Ishikawa (cell line): ENCODE measurements at regions not wholly inside any gene's neighbourhood (a gene's known extent, or its start where the extent isn't known, plus 50 kb on each side); places are given as distances from the start of the nearest gene placed in this dataset.

Source experiments
- CEBPB ChIP-seq: IDR thresholded peaks from 2 replicates; pipeline ENCODE4 v1.6.1; 2012
- CREB1 ChIP-seq: IDR thresholded peaks from 2 replicates; pipeline ENCODE4 v1.6.1; 2012; ENCODE audit warnings: low read depth
- EGR1 ChIP-seq: IDR thresholded peaks from 2 replicates; pipeline ENCODE4 v1.6.1; 2012
- EP300 ChIP-seq: IDR thresholded peaks from 2 replicates; pipeline ENCODE4 v1.6.1; 2012; ENCODE audit warnings: borderline replicate concordance
- FOXM1 ChIP-seq: IDR thresholded peaks from 2 replicates; pipeline ENCODE4 v1.6.1; 2012; ENCODE audit warnings: low read depth, borderline replicate concordance
- NFIC ChIP-seq: IDR thresholded peaks from 2 replicates; pipeline ENCODE4 v1.6.1; 2012
- RAD21 ChIP-seq: IDR thresholded peaks from 2 replicates; pipeline ENCODE4 v1.6.1; 2012; ENCODE audit warnings: low read depth
- TAF1 ChIP-seq: IDR thresholded peaks from 2 replicates; pipeline ENCODE4 v1.6.1; 2012; ENCODE audit warnings: low read depth, mild to moderate bottlenecking
- TCF12 ChIP-seq: IDR thresholded peaks from 2 replicates; pipeline ENCODE4 v1.6.1; 2012; ENCODE audit warnings: low read depth
- TEAD4 ChIP-seq: IDR thresholded peaks from 2 replicates; pipeline ENCODE4 v1.6.1; 2012
- USF1 ChIP-seq: IDR thresholded peaks from 2 replicates; pipeline ENCODE4 v1.6.1; 2012
- YY1 ChIP-seq: IDR thresholded peaks from 2 replicates; pipeline ENCODE4 v1.6.1; 2012; ENCODE audit warnings: low read depth
- ZBTB7A ChIP-seq: IDR thresholded peaks from 2 replicates; pipeline ENCODE4 v1.6.1; 2012; ENCODE audit warnings: low read depth
- TF ChIP-seq, protein P1 (sequence below): IDR thresholded peaks from 2 replicates; pipeline ENCODE4 v1.6.1; 2012; ENCODE audit warnings: low read depth, mild to moderate bottlenecking
- TF ChIP-seq, protein P2 (sequence below): IDR thresholded peaks from 2 replicates; pipeline ENCODE4 v1.6.1; 2012

GRCh38 chr4:12963291-12963690 is 520.8 kb downstream of the RAB28 start:
- TF ChIP-seq TCF12, result no peak
- no peak for TF ChIP-seq YY1
- TF ChIP-seq CREB1, result no peak
- TF ChIP-seq EGR1, result no peak
- TF ChIP-seq ZBTB7A, result no peak
- TF ChIP-seq USF1, result no peak
- no peak for TF ChIP-seq TEAD4
- TF ChIP-seq FOXM1, result no peak
- TF ChIP-seq, protein P1, sequence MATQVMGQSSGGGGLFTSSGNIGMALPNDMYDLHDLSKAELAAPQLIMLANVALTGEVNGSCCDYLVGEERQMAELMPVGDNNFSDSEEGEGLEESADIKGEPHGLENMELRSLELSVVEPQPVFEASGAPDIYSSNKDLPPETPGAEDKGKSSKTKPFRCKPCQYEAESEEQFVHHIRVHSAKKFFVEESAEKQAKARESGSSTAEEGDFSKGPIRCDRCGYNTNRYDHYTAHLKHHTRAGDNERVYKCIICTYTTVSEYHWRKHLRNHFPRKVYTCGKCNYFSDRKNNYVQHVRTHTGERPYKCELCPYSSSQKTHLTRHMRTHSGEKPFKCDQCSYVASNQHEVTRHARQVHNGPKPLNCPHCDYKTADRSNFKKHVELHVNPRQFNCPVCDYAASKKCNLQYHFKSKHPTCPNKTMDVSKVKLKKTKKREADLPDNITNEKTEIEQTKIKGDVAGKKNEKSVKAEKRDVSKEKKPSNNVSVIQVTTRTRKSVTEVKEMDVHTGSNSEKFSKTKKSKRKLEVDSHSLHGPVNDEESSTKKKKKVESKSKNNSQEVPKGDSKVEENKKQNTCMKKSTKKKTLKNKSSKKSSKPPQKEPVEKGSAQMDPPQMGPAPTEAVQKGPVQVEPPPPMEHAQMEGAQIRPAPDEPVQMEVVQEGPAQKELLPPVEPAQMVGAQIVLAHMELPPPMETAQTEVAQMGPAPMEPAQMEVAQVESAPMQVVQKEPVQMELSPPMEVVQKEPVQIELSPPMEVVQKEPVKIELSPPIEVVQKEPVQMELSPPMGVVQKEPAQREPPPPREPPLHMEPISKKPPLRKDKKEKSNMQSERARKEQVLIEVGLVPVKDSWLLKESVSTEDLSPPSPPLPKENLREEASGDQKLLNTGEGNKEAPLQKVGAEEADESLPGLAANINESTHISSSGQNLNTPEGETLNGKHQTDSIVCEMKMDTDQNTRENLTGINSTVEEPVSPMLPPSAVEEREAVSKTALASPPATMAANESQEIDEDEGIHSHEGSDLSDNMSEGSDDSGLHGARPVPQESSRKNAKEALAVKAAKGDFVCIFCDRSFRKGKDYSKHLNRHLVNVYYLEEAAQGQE, result no peak
- no peak for TF ChIP-seq TAF1
- no peak for TF ChIP-seq CEBPB
- TF ChIP-seq EP300, result no peak
- TF ChIP-seq RAD21, result no peak
- no peak for TF ChIP-seq NFIC
- TF ChIP-seq, protein P2, sequence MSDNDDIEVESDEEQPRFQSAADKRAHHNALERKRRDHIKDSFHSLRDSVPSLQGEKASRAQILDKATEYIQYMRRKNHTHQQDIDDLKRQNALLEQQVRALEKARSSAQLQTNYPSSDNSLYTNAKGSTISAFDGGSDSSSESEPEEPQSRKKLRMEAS, result no peak

DNA sequence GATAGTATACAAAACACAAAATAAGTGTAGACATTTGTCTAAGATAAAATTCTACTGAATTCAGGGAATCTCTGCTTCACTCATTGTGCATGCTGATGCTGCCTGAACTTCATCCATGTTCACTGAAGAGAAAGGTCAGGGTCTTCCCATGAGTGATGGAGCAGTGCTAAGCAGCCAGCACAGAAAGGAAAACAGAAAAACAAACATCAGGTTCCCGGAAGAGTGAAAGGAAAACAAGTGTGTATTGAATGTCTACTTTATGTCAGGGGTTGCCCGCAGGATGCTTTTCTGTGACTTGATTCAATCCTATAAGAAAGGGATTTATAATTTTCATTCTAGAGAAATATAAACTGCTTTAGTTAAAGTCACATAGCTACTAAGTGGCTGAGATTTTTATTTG is 522.4 kb downstream of the RAB28 start:
- TF ChIP-seq CREB1 (no peak), EP300 (no peak), ZBTB7A (no peak), USF1 (no peak), FOXM1 (no peak), TCF12 (no peak), CEBPB (no peak)
- TF ChIP-seq, protein P1, result no peak
- TF ChIP-seq, protein P2, result no peak

DNA sequence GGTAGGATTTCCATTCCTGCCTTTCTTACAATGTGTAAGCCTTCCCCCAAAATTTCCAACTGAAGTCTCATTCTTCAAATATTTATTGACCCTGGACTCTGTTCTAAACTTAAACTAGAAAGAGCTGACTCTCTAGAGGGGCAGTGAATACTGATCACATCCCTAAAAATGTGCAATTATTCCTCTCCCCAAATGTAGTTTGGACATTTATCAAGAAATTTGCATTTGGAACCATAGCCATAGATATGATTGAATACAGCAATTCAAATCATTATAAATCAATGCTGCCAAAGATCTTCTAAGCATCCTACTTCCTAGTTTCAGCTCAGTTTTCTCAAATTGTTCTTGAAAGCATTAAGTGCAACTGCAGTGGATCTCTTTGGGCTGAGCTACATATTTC is 525.7 kb downstream of the RAB28 start:
- TF ChIP-seq, protein P1, result no peak
- TF ChIP-seq EP300, result no peak

GRCh38 chr4:12957108-12957507 is 527.0 kb downstream of the RAB28 start:
- TF ChIP-seq ZBTB7A, result no peak
- TF ChIP-seq CEBPB, result no peak
- no peak for TF ChIP-seq USF1
- TF ChIP-seq FOXM1, result no peak
- TF ChIP-seq EGR1, result no peak
- no peak for TF ChIP-seq TCF12
- TF ChIP-seq RAD21, result no peak
- TF ChIP-seq, protein P2, result no peak
- TF ChIP-seq TEAD4, result no peak
- no peak for TF ChIP-seq EP300
- no peak for TF ChIP-seq TAF1
- no peak for TF ChIP-seq NFIC
- TF ChIP-seq YY1, result no peak
- TF ChIP-seq, protein P1, result no peak
